Mesothelial cell of epicardium (in vitro differentiated cells): ENCODE measurements at regions not wholly inside any gene's neighbourhood (a gene's known extent, or its start where the extent isn't known, plus 50 kb on each side); places are given as distances from the start of the nearest gene placed in this dataset.
A peak's percentile ranks its signal among the peaks of the same experiment; 100 is the strongest.

Source experiments
- DNase-seq, 2 experiments: peaks; one replicate each; pipeline ENCODE4 v3.0.0; 2021; ENCODE audit warnings: low spot score in 2 of 2; ENCODE audit not compliant: unreplicated experiment in 2 of 2
- H3K27ac Mint-ChIP-seq: 2 replicates; pipeline ENCODE4 v1.8.0; 2021; ENCODE audit warnings: mixed read lengths
- H3K27me3 Mint-ChIP-seq: 2 replicates; pipeline ENCODE4 v1.8.0; 2021; ENCODE audit warnings: low read depth, mixed read lengths
- H3K36me3 Mint-ChIP-seq: 2 replicates; pipeline ENCODE4 v1.8.0; 2021; ENCODE audit warnings: mixed read lengths
- H3K4me1 Mint-ChIP-seq: 2 replicates; pipeline ENCODE4 v1.8.0; 2021; ENCODE audit warnings: mixed read lengths
- H3K4me3 Mint-ChIP-seq: 2 replicates; pipeline ENCODE4 v1.8.0; 2021; ENCODE audit warnings: mild to moderate bottlenecking, moderate library complexity, mixed read lengths
- H3K9me3 Mint-ChIP-seq: 2 replicates; pipeline ENCODE4 v1.8.0; 2021; ENCODE audit warnings: mixed read lengths
- TF ChIP-seq, protein P1 (sequence below): fragments of 200-600 bp; sonication (generic); IDR thresholded peaks from one replicate; pipeline ENCODE4 v1.5.0; 2021; ENCODE audit warnings: antibody characterized with exemption; ENCODE audit not compliant: unreplicated experiment

DNA sequence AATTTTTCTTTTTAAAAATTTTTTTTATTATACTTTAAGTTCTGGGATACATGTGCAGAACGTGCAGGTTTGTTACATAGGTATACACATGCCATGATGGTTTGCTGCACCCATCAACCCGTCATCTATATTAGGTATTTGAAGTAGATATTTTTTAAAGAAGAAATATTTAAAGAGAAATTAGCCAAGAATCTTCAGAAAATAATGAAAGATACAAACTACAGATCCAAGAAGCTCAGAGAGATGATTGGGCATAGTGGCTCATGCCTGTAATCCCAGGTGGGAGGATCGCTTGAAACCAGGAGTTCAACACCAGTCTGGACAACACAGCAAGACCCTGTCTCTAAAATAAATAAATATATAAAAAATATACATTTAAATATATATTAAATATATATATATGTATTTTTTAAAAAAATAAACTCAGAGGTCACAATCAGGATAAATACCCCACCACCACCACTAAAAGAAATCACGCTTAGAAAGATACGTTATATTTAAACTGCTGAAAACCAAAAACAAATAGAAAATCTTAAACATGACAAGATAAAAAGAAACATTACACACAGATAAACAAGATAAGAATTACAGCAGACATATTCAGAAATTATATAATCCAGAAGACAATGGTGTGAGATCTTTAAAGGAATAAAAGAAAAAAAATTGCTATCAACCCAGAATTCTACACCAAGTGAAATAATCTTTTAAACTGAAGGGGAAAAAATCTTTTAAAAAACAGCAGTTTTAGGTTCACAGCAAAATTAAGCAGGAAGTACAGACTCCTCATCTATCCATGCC, 57.5 kb downstream of the CSF2 start:
- Mint-ChIP-seq H3K4me1 (no peaks in the 10 kb centered on the region), H3K9me3 (peaks cover 13% of the 10 kb centered on the region), H3K27me3 (peaks cover 48% of the 10 kb centered on the region), H3K27ac (no peak overlapping the region), H3K36me3 (no peaks in the 10 kb centered on the region), H3K4me3 (no peak overlapping the region)
- DNase-seq: no peak
- TF ChIP-seq, protein P1, sequence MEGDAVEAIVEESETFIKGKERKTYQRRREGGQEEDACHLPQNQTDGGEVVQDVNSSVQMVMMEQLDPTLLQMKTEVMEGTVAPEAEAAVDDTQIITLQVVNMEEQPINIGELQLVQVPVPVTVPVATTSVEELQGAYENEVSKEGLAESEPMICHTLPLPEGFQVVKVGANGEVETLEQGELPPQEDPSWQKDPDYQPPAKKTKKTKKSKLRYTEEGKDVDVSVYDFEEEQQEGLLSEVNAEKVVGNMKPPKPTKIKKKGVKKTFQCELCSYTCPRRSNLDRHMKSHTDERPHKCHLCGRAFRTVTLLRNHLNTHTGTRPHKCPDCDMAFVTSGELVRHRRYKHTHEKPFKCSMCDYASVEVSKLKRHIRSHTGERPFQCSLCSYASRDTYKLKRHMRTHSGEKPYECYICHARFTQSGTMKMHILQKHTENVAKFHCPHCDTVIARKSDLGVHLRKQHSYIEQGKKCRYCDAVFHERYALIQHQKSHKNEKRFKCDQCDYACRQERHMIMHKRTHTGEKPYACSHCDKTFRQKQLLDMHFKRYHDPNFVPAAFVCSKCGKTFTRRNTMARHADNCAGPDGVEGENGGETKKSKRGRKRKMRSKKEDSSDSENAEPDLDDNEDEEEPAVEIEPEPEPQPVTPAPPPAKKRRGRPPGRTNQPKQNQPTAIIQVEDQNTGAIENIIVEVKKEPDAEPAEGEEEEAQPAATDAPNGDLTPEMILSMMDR: no peak

DNA sequence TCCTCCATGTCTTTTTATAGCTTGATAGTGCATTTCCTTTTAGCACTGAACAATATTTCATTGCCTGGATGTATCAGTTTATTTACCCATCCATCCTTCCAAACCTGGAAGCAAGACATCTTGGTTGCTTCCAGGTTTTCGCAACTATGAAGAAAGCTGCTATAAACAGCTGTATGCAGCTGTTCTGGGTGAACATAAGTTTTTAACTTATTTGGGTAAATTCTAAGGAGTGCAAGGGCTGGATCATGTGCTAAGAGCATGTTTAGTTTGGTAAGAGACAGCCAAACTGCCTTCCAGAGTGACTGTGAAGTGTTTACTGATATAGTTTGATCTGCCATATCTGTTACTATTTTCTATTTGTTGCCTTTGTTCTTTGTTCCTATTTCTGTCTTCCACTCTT, 58.5 kb downstream of the CSF2 start:
- peaks cover 48% of the 10 kb centered on the region for H3K27me3 Mint-ChIP-seq
- peaks cover 11% of the 10 kb centered on the region for H3K9me3 Mint-ChIP-seq
- H3K27ac Mint-ChIP-seq: no peak overlapping the region

DNA sequence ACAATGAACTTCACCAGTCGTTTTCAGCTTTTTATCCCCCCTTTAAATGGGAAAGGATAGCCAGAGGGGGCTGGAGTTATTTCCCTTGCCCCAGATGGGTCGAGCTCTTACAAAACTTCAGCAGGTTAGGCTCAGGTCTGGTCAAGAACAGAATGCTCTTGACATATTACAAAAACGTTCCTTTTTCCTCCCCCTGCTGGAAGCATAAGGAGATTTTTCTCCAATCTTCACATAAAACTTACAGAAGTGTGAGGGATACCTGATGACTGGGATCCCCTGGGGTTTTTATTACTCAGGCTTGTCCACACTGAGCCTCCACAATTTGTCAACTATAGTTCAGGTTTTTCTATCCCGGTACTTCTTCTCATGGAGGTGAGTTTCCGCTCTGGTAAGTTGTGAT, 60.8 kb downstream of the CSF2 start:
- TF ChIP-seq, protein P1: peak; percentile 38
- Mint-ChIP-seq H3K27ac (no peak overlapping the region), H3K27me3 (peaks cover 38% of the 10 kb centered on the region), H3K4me3 (no peak overlapping the region), H3K36me3 (no peaks in the 10 kb centered on the region), H3K4me1 (no peaks in the 10 kb centered on the region), H3K9me3 (peaks cover 16% of the 10 kb centered on the region)
- no peak for DNase-seq

More for the DNA sequence above, 58.5 kb downstream of the CSF2 start:
- TF ChIP-seq, protein P1: no peak
- H3K36me3 Mint-ChIP-seq: no peaks in the 10 kb centered on the region
- no peak for DNase-seq
- H3K4me3 Mint-ChIP-seq: no peak overlapping the region
- no peaks in the 10 kb centered on the region for H3K4me1 Mint-ChIP-seq

DNA sequence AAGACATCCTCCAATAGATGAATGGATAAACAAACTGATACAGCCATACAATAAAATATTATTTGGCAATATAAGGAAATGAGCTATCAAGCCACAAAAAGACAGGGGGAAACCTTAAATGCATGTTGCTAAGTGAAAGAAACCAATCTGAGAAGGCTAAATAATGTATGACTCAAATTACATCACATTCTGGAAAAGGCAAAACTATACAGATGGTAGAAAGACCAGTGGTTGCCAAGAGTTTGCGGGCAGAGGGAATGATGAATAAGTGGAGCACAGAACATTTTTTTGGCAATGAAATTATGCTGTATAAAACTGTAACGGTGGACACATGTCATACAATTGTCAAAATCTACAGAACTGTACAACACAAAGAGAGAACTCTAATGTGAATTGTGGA, 63.3 kb downstream of the CSF2 start:
- Mint-ChIP-seq H3K27me3 (peaks cover 43% of the 10 kb centered on the region), H3K4me1 (no peaks in the 10 kb centered on the region), H3K9me3 (peaks cover 29% of the 10 kb centered on the region), H3K27ac (no peak overlapping the region), H3K36me3 (no peaks in the 10 kb centered on the region), H3K4me3 (no peak overlapping the region)
- DNase-seq: no peak
- TF ChIP-seq, protein P1: no peak

DNA sequence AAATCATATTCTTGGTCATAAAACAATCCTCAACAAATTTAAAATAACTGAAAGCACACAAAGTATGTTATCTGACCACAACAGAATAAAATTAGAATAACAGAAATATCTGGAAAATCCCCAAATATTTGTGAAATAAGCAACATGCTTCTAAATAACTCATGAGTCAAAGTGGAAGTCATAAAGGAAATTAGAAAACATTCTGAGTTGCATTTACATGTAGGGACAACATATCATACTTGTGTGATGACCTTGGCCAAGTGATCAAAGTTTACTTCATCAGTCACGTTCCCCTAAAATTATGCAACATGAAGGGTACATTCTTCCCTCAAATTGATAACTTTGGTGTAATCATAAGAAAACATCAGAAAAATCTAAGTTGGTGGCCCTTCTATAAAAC, 64.7 kb downstream of the CSF2 start:
- no peak for DNase-seq
- no peak overlapping the region for H3K4me3 Mint-ChIP-seq
- H3K4me1 Mint-ChIP-seq: no peaks in the 10 kb centered on the region
- peaks cover 32% of the 10 kb centered on the region for H3K9me3 Mint-ChIP-seq
- no peak overlapping the region for H3K27ac Mint-ChIP-seq
- H3K36me3 Mint-ChIP-seq: no peaks in the 10 kb centered on the region
- TF ChIP-seq, protein P1: no peak
- H3K27me3 Mint-ChIP-seq: peaks cover 40% of the 10 kb centered on the region
